Progenitor cell of endocrine pancreas (in vitro differentiated cells): ENCODE measurements at regions not wholly inside any gene's neighbourhood (a gene's known extent, or its start where the extent isn't known, plus 50 kb on each side); places are given as distances from the start of the nearest gene placed in this dataset.

ENCODE experiments used
- DNase-seq: peaks from one replicate; pipeline ENCODE4 v3.0.0; 2021; ENCODE audit warnings: low spot score; ENCODE audit not compliant: unreplicated experiment
- H3K27ac Mint-ChIP-seq: 2 replicates; pipeline ENCODE4 v1.8.0; 2021; ENCODE audit warnings: mild to moderate bottlenecking, moderate library complexity, mixed read lengths
- H3K27me3 Mint-ChIP-seq: 2 replicates; pipeline ENCODE4 v1.8.0; 2021; ENCODE audit warnings: mixed read lengths
- H3K36me3 Mint-ChIP-seq: 2 replicates; pipeline ENCODE4 v1.8.0; 2022; ENCODE audit warnings: mixed read lengths; ENCODE audit not compliant: insufficient read depth
- H3K4me1 Mint-ChIP-seq: 2 replicates; pipeline ENCODE4 v1.8.0; 2021; ENCODE audit warnings: low read depth, mixed read lengths
- H3K4me3 Mint-ChIP-seq: 2 replicates; pipeline ENCODE4 v1.8.0; 2021; ENCODE audit warnings: low read depth, mild to moderate bottlenecking, moderate library complexity, mixed read lengths
- H3K9me3 Mint-ChIP-seq: 2 replicates; pipeline ENCODE4 v1.8.0; 2021; ENCODE audit warnings: low read depth, mixed read lengths
- TF ChIP-seq, protein P1 (sequence below): fragments of 200-600 bp; sonication (generic); IDR thresholded peaks from one replicate; pipeline ENCODE4 v1.5.0; 2021; ENCODE audit warnings: antibody characterized with exemption, mild to moderate bottlenecking; ENCODE audit not compliant: unreplicated experiment

DNA sequence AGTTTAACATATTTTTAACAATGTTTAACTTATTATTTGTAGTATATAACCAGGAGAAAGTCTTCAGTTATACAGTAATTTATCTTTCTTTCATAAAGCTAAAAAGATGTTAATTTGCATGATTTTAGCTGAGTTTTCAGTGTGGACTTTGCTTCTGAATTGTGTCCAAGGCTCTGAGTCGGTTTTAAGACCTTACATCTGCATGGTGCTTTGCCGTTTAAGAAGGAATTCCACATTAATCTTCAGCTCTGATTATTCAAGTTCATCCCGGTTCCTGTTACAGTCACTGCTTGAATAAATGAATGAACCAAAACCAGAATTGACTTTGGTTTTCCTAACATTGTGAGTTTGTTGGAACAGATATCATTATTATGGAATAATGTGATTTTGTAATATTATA, 419.7 kb upstream of the RGPD4 start:
- TF ChIP-seq, protein P1, sequence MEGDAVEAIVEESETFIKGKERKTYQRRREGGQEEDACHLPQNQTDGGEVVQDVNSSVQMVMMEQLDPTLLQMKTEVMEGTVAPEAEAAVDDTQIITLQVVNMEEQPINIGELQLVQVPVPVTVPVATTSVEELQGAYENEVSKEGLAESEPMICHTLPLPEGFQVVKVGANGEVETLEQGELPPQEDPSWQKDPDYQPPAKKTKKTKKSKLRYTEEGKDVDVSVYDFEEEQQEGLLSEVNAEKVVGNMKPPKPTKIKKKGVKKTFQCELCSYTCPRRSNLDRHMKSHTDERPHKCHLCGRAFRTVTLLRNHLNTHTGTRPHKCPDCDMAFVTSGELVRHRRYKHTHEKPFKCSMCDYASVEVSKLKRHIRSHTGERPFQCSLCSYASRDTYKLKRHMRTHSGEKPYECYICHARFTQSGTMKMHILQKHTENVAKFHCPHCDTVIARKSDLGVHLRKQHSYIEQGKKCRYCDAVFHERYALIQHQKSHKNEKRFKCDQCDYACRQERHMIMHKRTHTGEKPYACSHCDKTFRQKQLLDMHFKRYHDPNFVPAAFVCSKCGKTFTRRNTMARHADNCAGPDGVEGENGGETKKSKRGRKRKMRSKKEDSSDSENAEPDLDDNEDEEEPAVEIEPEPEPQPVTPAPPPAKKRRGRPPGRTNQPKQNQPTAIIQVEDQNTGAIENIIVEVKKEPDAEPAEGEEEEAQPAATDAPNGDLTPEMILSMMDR: no peak
- DNase-seq: no peak
- Mint-ChIP-seq H3K27ac (no peak overlapping the region), H3K4me3 (no peak overlapping the region), H3K27me3 (no peaks in the 10 kb centered on the region), H3K36me3 (no peaks in the 10 kb centered on the region), H3K4me1 (no peaks in the 10 kb centered on the region), H3K9me3 (no peaks in the 10 kb centered on the region)

DNA sequence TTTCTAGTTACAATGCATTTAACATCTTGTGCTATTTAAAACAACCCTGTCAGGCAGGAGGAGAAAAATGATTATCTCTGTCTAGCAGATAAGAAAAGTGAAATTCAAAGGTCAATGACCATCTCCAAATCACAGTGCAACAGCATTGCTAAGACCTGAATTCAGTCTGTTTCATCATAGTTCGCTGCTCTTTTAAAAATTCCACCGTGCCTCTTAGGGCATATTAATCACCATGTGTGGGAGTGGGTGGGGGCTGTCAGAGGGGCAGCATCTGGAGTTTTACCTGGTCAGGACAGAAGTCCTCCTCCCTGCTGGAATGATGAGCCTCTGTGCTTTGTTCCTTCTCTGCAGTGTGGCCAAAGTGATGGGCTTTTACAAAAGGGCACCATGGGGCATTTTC, 418.7 kb upstream of the RGPD4 start:
- TF ChIP-seq, protein P1: no peak
- Mint-ChIP-seq H3K4me1 (no peaks in the 10 kb centered on the region), H3K4me3 (no peak overlapping the region), H3K36me3 (no peaks in the 10 kb centered on the region), H3K27me3 (no peaks in the 10 kb centered on the region), H3K27ac (no peak overlapping the region), H3K9me3 (no peaks in the 10 kb centered on the region)
- no peak for DNase-seq

DNA sequence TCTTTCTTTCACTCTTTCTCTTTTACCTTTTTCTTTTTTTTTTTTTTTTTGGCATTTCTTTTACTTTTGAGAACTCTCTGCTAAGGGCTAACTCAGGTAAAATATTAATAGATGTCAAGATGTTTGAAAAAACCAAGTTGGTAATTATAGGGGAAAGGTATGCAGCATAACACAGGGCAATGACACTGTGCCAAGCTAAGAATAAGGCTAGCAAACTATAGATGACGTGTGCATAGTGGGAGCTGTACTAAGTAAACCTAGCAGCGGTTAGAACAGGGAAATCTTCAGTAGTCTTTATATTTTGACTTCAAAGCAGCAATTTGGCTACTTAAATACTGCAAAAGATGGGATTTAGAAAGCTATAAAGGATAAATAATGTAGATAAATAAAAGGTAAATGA, 415.4 kb upstream of the RGPD4 start:
- no peaks in the 10 kb centered on the region for H3K4me1 Mint-ChIP-seq
- no peak for DNase-seq
- H3K27me3 Mint-ChIP-seq: no peaks in the 10 kb centered on the region
- H3K27ac Mint-ChIP-seq: no peak overlapping the region
- no peaks in the 10 kb centered on the region for H3K9me3 Mint-ChIP-seq
- TF ChIP-seq, protein P1: no peak
- H3K36me3 Mint-ChIP-seq: no peaks in the 10 kb centered on the region
- no peak overlapping the region for H3K4me3 Mint-ChIP-seq

DNA sequence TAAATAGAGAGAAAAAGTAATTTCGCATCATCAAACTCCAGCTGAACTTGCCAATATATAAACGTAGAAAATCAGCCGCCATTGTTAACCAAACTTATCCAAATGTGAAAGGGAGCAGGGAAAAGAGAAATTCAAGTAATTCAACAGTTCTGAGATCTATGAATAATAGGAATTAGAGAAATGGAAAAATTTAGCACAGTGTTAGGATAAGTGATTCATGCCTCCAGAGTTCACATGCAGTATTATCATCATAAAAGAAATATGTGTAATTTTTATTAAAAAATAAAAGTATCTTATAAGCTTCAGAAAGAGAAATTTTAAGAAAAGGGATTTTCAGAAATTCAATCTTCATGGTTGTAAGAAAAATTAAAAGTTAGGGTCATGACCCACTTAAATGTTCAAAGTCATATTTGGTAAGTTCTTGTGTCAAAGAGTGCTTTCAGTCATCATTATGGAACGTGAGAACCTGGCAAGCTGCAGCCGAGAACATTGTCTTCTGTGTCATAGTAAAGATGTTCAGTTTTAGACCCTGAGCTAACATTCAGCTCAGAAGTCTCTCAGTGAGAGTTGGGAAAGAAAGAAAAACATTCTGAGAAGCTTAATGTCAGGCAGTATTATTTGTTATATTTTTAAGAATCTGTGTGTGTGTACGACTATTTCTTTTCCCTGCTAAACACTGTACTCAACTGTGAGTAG, 414.3 kb upstream of the RGPD4 start:
- no peak overlapping the region for H3K27ac Mint-ChIP-seq
- DNase-seq: no peak
- no peaks in the 10 kb centered on the region for H3K27me3 Mint-ChIP-seq
- H3K9me3 Mint-ChIP-seq: no peaks in the 10 kb centered on the region
- peaks cover 3% of the 10 kb centered on the region for H3K4me1 Mint-ChIP-seq
- TF ChIP-seq, protein P1: no peak
- H3K4me3 Mint-ChIP-seq: no peak overlapping the region
- H3K36me3 Mint-ChIP-seq: no peaks in the 10 kb centered on the region

DNA sequence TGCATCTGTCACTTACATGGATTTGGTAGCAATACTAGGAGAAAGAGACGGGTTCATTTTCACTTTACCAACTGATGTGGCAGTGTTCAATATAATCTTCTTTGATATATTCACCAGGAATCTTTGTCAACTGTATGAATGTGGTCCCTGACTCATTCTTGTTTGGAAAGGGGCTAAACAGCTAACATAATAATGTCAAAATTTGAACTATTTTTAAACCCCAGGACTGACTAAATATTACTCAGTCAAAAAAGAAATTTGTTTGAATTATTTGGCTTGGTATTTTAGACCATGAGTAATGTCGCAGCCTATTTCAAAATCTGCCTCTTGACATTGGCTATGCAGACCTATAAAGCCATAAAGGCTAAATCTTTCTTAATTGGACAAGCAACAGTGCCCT, 413.7 kb upstream of the RGPD4 start:
- Mint-ChIP-seq H3K9me3 (no peaks in the 10 kb centered on the region), H3K4me1 (peaks cover 9% of the 10 kb centered on the region), H3K27me3 (no peaks in the 10 kb centered on the region), H3K36me3 (no peaks in the 10 kb centered on the region), H3K27ac (no peak overlapping the region), H3K4me3 (no peak overlapping the region)
- TF ChIP-seq, protein P1: no peak
- DNase-seq: no peak
